NCI-H69 (cell line): ENCODE measurements at regions not wholly inside any gene's neighbourhood (a gene's known extent, or its start where the extent isn't known, plus 50 kb on each side); places are given as distances from the start of the nearest gene placed in this dataset.
"Not testable (repeated sequence)": the region's sequence is repeated elsewhere in the genome, so short reads cannot be mapped to it uniquely, and the experiment has no call there.

ENCODE experiments used
- DNase-seq: peaks from one replicate; lab custom pipeline; 2025; lab: John Stamatoyannopoulos, UW

GRCh38 chr2:138218397-138218796 lies 254.1 kb downstream of the HNMT start:
- DNase-seq, result no peak

GRCh38 chr2:138219961-138220360 lies 255.7 kb downstream of the HNMT start:
- DNase-seq, result no peak

- DNase-seq, result no peak
Observed at GRCh38 chr2:138221358-138221757, 257.1 kb downstream of the HNMT start.

- peak; percentile 37 for DNase-seq
Observed at GRCh38 chr2:138223319-138223718, 259.0 kb downstream of the HNMT start.

- DNase-seq, result no peak
Observed at GRCh38 chr2:138227195-138227594, 262.9 kb downstream of the HNMT start.

GRCh38 chr2:138228101-138228500 lies 263.8 kb downstream of the HNMT start:
- DNase-seq, result no peak

- no peak for DNase-seq
Observed at GRCh38 chr2:138234265-138234664, 267.3 kb upstream of the SPOPL start.

GRCh38 chr2:138235041-138235440 lies 266.5 kb upstream of the SPOPL start:
- DNase-seq, result no peak

GRCh38 chr2:138236142-138236541 lies 265.4 kb upstream of the SPOPL start:
- no peak for DNase-seq

- peak; percentile 73 for DNase-seq
Observed at GRCh38 chr2:138237667-138238384, 263.7 kb upstream of the SPOPL start.

- no peak for DNase-seq
Observed at GRCh38 chr2:138238908-138239307, 262.7 kb upstream of the SPOPL start.

- no peak for DNase-seq
Observed at GRCh38 chr2:138239902-138240491, 261.6 kb upstream of the SPOPL start.

GRCh38 chr2:138243372-138243771 lies 258.2 kb upstream of the SPOPL start:
- DNase-seq, result no peak

- DNase-seq, result no peak
Observed at GRCh38 chr2:138244501-138244925, 257.1 kb upstream of the SPOPL start.

- DNase-seq, result no peak
Observed at GRCh38 chr2:138245310-138245709, 256.3 kb upstream of the SPOPL start.

- DNase-seq, result no peak
Observed at GRCh38 chr2:138247302-138247701, 254.3 kb upstream of the SPOPL start.

- no peak for DNase-seq
Observed at GRCh38 chr2:138249207-138249606, 252.4 kb upstream of the SPOPL start.

- DNase-seq, result not testable (repeated sequence)
Observed at GRCh38 chr2:138250843-138251320, 250.7 kb upstream of the SPOPL start.

GRCh38 chr2:138252587-138252986 lies 249.0 kb upstream of the SPOPL start:
- DNase-seq, result no peak

- DNase-seq, result no peak
Observed at GRCh38 chr2:138255670-138256069, 245.9 kb upstream of the SPOPL start.

GRCh38 chr2:138267161-138267901 lies 234.2 kb upstream of the SPOPL start:
- no peak for DNase-seq

- DNase-seq, result no peak
Observed at GRCh38 chr2:138267902-138268254, 233.7 kb upstream of the SPOPL start.

- DNase-seq, result no peak
Observed at GRCh38 chr2:138269765-138270164, 231.8 kb upstream of the SPOPL start.
